ENCODE measurements at regions not wholly inside any gene's neighbourhood (a gene's known extent, or its start where the extent isn't known, plus 50 kb on each side); places are given as distances from the start of the nearest gene placed in this dataset.

DNA sequence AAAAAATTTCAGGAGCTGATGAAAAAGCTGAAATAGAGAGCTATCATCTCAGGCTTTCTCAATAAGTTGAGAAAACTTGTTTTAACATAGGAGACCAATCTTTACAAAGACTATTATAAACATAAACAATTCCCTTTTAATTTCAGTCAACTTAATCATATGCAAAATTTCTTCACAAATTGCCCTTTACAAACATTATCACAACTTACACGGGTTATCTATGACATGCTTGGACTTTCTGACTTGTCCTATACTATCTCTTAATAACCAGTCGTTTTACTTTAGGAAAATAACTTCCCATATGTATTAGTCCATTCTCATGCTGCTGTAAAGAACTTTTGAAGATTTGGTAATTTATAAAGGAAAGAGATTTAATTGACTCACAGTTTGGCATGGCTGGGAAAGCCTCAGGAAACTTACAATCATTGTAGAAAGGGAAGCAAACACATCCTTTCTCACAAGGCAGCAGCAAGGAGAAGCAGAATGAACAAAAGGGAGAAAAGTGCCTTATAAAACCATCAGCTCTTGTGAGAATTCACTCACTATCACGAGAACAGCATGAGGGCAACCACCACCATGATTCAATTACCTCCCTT is 1583.7 kb upstream of the CELF4 start:
- no peak overlapping the region for H3K9ac ChIP-seq (replicated peaks; ENCODE audit: extremely low read depth, insufficient read depth, low read length)
- H2AFZ ChIP-seq (ENCODE audit: low read depth, low read length), result no peak overlapping the region
- ChIA-PET CTCF (interaction anchor here (1.3 kb wide), 1 partner anchor 10 kb away, joined by 5 read pairs; no protein-coding TSS in a partner anchor), POLR2A (no interaction called here)
- BruUV-seq (replicated peaks), result no TSS peak
- H3K9me1 ChIP-seq (replicated peaks; ENCODE audit: control insufficient read depth, extremely low read depth, insufficient read depth, low read length), result no peaks in the 10 kb centered on the region
- no peaks in the 10 kb centered on the region for H3K79me2 ChIP-seq (ENCODE audit: control insufficient read depth, insufficient read depth, low read length)
- no peak overlapping the region for H3K27ac ChIP-seq (ENCODE audit: insufficient read depth, low read depth, low read length)
- no peak for DNase-seq (ENCODE audit: low read depth, low spot score)
- H3K4me2 ChIP-seq (ENCODE audit: insufficient read depth, low read length), result no peak overlapping the region
- no peaks in the 10 kb centered on the region for H4K20me1 ChIP-seq (replicated peaks; ENCODE audit: control insufficient read depth, extremely low read depth, insufficient read depth, low read length)
- intact Hi-C loops (cut with micrococcal nuclease), result no loop called here
- FAIRE-seq, result no peak
- H3K4me1 ChIP-seq (ENCODE audit: control insufficient read depth, extremely low read depth, insufficient read depth, low read length), result no peaks in the 10 kb centered on the region
- no peak for TF ChIP-seq MYC (IDR thresholded peaks at IDR 0.05; ENCODE audit: low read depth, low read length)
- no peak for TF ChIP-seq JUN (IDR thresholded peaks at IDR 0.05; ENCODE audit: borderline replicate concordance, insufficient read depth, insufficient read length, low read depth)
- TF ChIP-seq FOS (IDR thresholded peaks at IDR 0.05; ENCODE audit: borderline replicate concordance, insufficient read depth, low read length), result no peak
- TF ChIP-seq, protein P1, sequence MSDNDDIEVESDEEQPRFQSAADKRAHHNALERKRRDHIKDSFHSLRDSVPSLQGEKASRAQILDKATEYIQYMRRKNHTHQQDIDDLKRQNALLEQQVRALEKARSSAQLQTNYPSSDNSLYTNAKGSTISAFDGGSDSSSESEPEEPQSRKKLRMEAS (IDR thresholded peaks at IDR 0.05; ENCODE audit: insufficient read depth, insufficient read length), result no peak
- no peak for TF ChIP-seq GATA2 (IDR thresholded peaks at IDR 0.05; ENCODE audit: insufficient read depth, insufficient read length, low read depth, low read length)
- TF ChIP-seq EZH2 (IDR thresholded peaks at IDR 0.05; ENCODE audit: borderline replicate concordance, low read depth, low read length, severe bottlenecking), result no peak
- no peak for TF ChIP-seq POLR2AphosphoS5 (IDR thresholded peaks at IDR 0.05; ENCODE audit: insufficient read depth, low read depth, low read length)
- TF ChIP-seq POLR2A (IDR thresholded peaks at IDR 0.05; ENCODE audit: low read depth, low read length), result no peak
- TF ChIP-seq, protein P2, sequence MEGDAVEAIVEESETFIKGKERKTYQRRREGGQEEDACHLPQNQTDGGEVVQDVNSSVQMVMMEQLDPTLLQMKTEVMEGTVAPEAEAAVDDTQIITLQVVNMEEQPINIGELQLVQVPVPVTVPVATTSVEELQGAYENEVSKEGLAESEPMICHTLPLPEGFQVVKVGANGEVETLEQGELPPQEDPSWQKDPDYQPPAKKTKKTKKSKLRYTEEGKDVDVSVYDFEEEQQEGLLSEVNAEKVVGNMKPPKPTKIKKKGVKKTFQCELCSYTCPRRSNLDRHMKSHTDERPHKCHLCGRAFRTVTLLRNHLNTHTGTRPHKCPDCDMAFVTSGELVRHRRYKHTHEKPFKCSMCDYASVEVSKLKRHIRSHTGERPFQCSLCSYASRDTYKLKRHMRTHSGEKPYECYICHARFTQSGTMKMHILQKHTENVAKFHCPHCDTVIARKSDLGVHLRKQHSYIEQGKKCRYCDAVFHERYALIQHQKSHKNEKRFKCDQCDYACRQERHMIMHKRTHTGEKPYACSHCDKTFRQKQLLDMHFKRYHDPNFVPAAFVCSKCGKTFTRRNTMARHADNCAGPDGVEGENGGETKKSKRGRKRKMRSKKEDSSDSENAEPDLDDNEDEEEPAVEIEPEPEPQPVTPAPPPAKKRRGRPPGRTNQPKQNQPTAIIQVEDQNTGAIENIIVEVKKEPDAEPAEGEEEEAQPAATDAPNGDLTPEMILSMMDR (IDR thresholded peaks at IDR 0.05; ENCODE audit: extremely low read depth in 1 of 2, insufficient read depth in 1 of 2, low read depth in 1 of 2, low read length in 2 of 2), result no peak
- H3K4me3 ChIP-seq (replicated peaks in 1 of 3; ENCODE audit: insufficient read depth in 1 of 3, low read depth in 1 of 3, low read length in 3 of 3), result no peak overlapping the region
- H3K9me3 ChIP-seq (replicated peaks; ENCODE audit: control insufficient read depth, insufficient read depth, low read length), result no peaks in the 10 kb centered on the region
- dilution Hi-C loops (cut with MboI; ENCODE audit: extremely low pct_ligation_motif_present, low sequenced_read_pairs), result no loop called here
- H3K27me3 ChIP-seq (ENCODE audit: control insufficient read depth in 2 of 2, insufficient read depth in 2 of 2, low read length in 2 of 2), result no peaks in the 10 kb centered on the region
- no peaks in the 10 kb centered on the region for H3K36me3 ChIP-seq (ENCODE audit: control insufficient read depth in 2 of 2, extremely low read depth in 1 of 2, insufficient read depth in 2 of 2, low read length in 2 of 2)

Measured in endothelial cell of umbilical vein (primary cell).